Progenitor cell of endocrine pancreas (in vitro differentiated cells): ENCODE measurements at regions not wholly inside any gene's neighbourhood (a gene's known extent, or its start where the extent isn't known, plus 50 kb on each side); places are given as distances from the start of the nearest gene placed in this dataset.

Source experiments
- DNase-seq: peaks from one replicate; pipeline ENCODE4 v3.0.0; 2021; ENCODE audit warnings: low spot score; ENCODE audit not compliant: unreplicated experiment
- H3K27ac Mint-ChIP-seq: 2 replicates; pipeline ENCODE4 v1.8.0; 2021; ENCODE audit warnings: mild to moderate bottlenecking, moderate library complexity, mixed read lengths
- H3K27me3 Mint-ChIP-seq: 2 replicates; pipeline ENCODE4 v1.8.0; 2021; ENCODE audit warnings: mixed read lengths
- H3K36me3 Mint-ChIP-seq: 2 replicates; pipeline ENCODE4 v1.8.0; 2022; ENCODE audit warnings: mixed read lengths; ENCODE audit not compliant: insufficient read depth
- H3K4me1 Mint-ChIP-seq: 2 replicates; pipeline ENCODE4 v1.8.0; 2021; ENCODE audit warnings: low read depth, mixed read lengths
- H3K4me3 Mint-ChIP-seq: 2 replicates; pipeline ENCODE4 v1.8.0; 2021; ENCODE audit warnings: low read depth, mild to moderate bottlenecking, moderate library complexity, mixed read lengths
- H3K9me3 Mint-ChIP-seq: 2 replicates; pipeline ENCODE4 v1.8.0; 2021; ENCODE audit warnings: low read depth, mixed read lengths
- CTCF ChIP-seq: fragments of 200-600 bp; sonication (generic); IDR thresholded peaks from one replicate; pipeline ENCODE4 v1.5.0; 2021; ENCODE audit warnings: antibody characterized with exemption, mild to moderate bottlenecking; ENCODE audit not compliant: unreplicated experiment

- no peak for TF ChIP-seq CTCF
- DNase-seq = no peak
- no peaks in the 10 kb centered on the region for H3K36me3 Mint-ChIP-seq
- H3K9me3 Mint-ChIP-seq = no peaks in the 10 kb centered on the region
- H3K4me1 Mint-ChIP-seq = no peaks in the 10 kb centered on the region
- H3K27me3 Mint-ChIP-seq = peaks cover 52% of the 10 kb centered on the region
- H3K27ac Mint-ChIP-seq = no peak overlapping the region
- H3K4me3 Mint-ChIP-seq = no peak overlapping the region
Observed at GRCh38 chr17:79369532-79369931, 241.3 kb downstream of the RBFOX3 start.

- Mint-ChIP-seq H3K36me3 (no peaks in the 10 kb centered on the region), H3K27me3 (peaks cover 54% of the 10 kb centered on the region), H3K27ac (no peak overlapping the region), H3K9me3 (no peaks in the 10 kb centered on the region), H3K4me3 (no peak overlapping the region), H3K4me1 (no peaks in the 10 kb centered on the region)
- TF ChIP-seq CTCF = no peak
- no peak for DNase-seq
Observed at GRCh38 chr17:79369001-79369400, 241.8 kb downstream of the RBFOX3 start.

GRCh38 chr17:79368521-79368920, 242.3 kb downstream of the RBFOX3 start:
- Mint-ChIP-seq H3K27ac (no peak overlapping the region), H3K27me3 (peaks cover 55% of the 10 kb centered on the region), H3K9me3 (no peaks in the 10 kb centered on the region), H3K4me3 (no peak overlapping the region), H3K4me1 (no peaks in the 10 kb centered on the region), H3K36me3 (no peaks in the 10 kb centered on the region)
- no peak for TF ChIP-seq CTCF
- DNase-seq = no peak

GRCh38 chr17:79366988-79367571, 243.8 kb downstream of the RBFOX3 start:
- H3K27ac Mint-ChIP-seq = no peak overlapping the region
- H3K9me3 Mint-ChIP-seq = no peaks in the 10 kb centered on the region
- no peaks in the 10 kb centered on the region for H3K36me3 Mint-ChIP-seq
- H3K4me1 Mint-ChIP-seq = no peaks in the 10 kb centered on the region
- H3K4me3 Mint-ChIP-seq = no peak overlapping the region
- no peak for DNase-seq
- H3K27me3 Mint-ChIP-seq = peaks cover 54% of the 10 kb centered on the region
- no peak for TF ChIP-seq CTCF

GRCh38 chr17:79365836-79366770, 244.7 kb downstream of the RBFOX3 start:
- peaks cover 54% of the 10 kb centered on the region for H3K27me3 Mint-ChIP-seq
- DNase-seq = no peak
- no peaks in the 10 kb centered on the region for H3K4me1 Mint-ChIP-seq
- H3K9me3 Mint-ChIP-seq = no peaks in the 10 kb centered on the region
- no peak overlapping the region for H3K27ac Mint-ChIP-seq
- H3K4me3 Mint-ChIP-seq = no peak overlapping the region
- no peaks in the 10 kb centered on the region for H3K36me3 Mint-ChIP-seq
- TF ChIP-seq CTCF = no peak
